Occipital lobe (tissue), 1 donor: ENCODE measurements at regions not wholly inside any gene's neighbourhood (a gene's known extent, or its start where the extent isn't known, plus 50 kb on each side); places are given as distances from the start of the nearest gene placed in this dataset.

Experiments used
- DNase-seq: peaks from one replicate; lab custom pipeline; 2025; lab: John Stamatoyannopoulos, UW

- DNase-seq = no peak
Measured at GRCh38 chr3:81925385-81925784, 163.9 kb upstream of the GBE1 start.

GRCh38 chr3:81923038-81923437, 161.6 kb upstream of the GBE1 start:
- no peak for DNase-seq

- no peak for DNase-seq
Measured at GRCh38 chr3:81922404-81922803, 161.0 kb upstream of the GBE1 start.

- no peak for DNase-seq
Measured at GRCh38 chr3:81920816-81921215, 159.4 kb upstream of the GBE1 start.

- no peak for DNase-seq
Measured at GRCh38 chr3:81916890-81917289, 155.4 kb upstream of the GBE1 start.

GRCh38 chr3:81913886-81914663, 152.6 kb upstream of the GBE1 start:
- DNase-seq = no peak

GRCh38 chr3:81911221-81911620, 149.8 kb upstream of the GBE1 start:
- DNase-seq = no peak

- no peak for DNase-seq
Measured at GRCh38 chr3:81910244-81910852, 148.9 kb upstream of the GBE1 start.

GRCh38 chr3:81909796-81910195, 148.4 kb upstream of the GBE1 start:
- DNase-seq = no peak

GRCh38 chr3:81908561-81908960, 147.1 kb upstream of the GBE1 start:
- DNase-seq = no peak

GRCh38 chr3:81898336-81898735, 136.9 kb upstream of the GBE1 start:
- no peak for DNase-seq

GRCh38 chr3:81894598-81894997, 133.2 kb upstream of the GBE1 start:
- no peak for DNase-seq

GRCh38 chr3:81891055-81891895, 129.8 kb upstream of the GBE1 start:
- no peak for DNase-seq

GRCh38 chr3:81888914-81889557, 127.6 kb upstream of the GBE1 start:
- DNase-seq = no peak

- no peak for DNase-seq
Measured at GRCh38 chr3:81887448-81887847, 126.0 kb upstream of the GBE1 start.

GRCh38 chr3:81886081-81886480, 124.6 kb upstream of the GBE1 start:
- no peak for DNase-seq

- DNase-seq = no peak
Measured at GRCh38 chr3:81884791-81885190, 123.3 kb upstream of the GBE1 start.

- DNase-seq = no peak
Measured at GRCh38 chr3:81876826-81877225, 115.4 kb upstream of the GBE1 start.

- DNase-seq = no peak
Measured at GRCh38 chr3:81874738-81875137, 113.3 kb upstream of the GBE1 start.

- no peak for DNase-seq
Measured at GRCh38 chr3:81872566-81872965, 111.1 kb upstream of the GBE1 start.

- no peak for DNase-seq
Measured at GRCh38 chr3:81871358-81872155, 110.1 kb upstream of the GBE1 start.
